H4 (cell line): ENCODE measurements at regions not wholly inside any gene's neighbourhood (a gene's known extent, or its start where the extent isn't known, plus 50 kb on each side); places are given as distances from the start of the nearest gene placed in this dataset.
"Not testable (repeated sequence)": the region's sequence is repeated elsewhere in the genome, so short reads cannot be mapped to it uniquely, and the experiment has no call there.

Experiments used
- DNase-seq: peaks from one replicate; pipeline ENCODE4 v3.0.0-alpha.2; 2015; ENCODE audit warnings: low spot score

DNA sequence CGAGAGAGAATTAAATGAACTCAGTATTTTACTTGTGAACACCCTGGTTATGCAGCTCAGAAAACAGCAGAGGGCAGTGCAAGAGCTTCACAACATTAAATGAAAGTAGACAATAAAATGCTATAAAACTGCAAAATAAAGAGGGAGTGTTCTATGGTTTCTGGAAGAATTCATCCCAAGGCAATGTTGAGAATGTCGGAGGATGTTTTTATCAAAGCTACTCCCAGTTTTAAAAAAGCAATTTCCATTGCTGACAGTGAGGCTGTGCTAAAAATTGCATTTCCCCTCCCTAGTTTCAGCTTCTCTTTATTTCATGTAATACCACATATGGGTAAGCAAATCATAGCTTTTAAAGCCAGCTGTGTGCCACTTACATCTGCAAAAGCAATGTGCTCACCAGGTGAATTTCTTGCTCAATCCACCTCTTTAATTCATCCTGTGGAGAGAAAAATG is 296.8 kb downstream of the RAB38 start:
- peak; percentile 59 for DNase-seq

DNA sequence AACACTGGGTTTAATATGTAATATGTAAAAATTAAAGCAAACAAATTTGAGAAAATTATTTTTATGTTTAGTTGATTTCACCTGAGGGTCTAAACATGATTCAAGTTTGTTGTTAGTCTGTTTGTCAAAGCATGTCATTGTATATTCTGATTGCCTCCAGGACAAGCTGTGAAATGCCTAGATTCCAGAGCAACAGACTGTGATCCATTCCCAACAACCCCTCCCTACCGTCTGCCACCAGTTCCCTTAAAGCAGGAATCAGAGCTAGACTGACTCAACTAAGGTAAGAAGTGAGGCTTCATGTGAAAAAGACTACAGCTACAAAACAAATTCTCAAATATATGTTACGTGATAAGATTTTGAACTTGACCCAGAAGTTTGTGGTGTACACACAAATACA is 304.2 kb downstream of the RAB38 start:
- no peak for DNase-seq

GRCh38 chr11:87870086-87870485 is 305.2 kb downstream of the RAB38 start:
- no peak for DNase-seq

GRCh38 chr11:87866951-87867350 is 308.3 kb downstream of the RAB38 start:
- DNase-seq: no peak

- DNase-seq: no peak
These were observed 314.2 kb downstream of the RAB38 start for GRCh38 chr11:87861030-87861429.

DNA sequence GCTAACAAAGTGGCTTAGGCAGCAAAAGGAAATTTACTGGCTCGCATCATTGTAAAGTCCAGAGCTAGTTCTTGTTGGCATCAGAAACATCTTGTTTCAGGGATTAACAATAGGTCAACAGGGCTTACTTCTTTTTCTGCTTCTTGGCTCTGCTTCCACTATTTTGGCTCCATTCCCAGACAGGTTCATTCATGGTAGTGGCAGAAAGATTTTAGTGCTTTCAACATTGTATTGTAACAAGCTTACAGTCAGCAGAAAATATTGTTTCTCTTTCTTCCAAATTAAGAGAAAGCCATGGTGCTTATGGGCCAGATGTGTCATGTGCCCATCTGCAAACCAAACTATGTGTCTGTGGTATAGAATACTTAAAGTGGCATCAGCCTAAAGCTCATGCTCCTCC is 315.6 kb downstream of the RAB38 start:
- peak; percentile 47 for DNase-seq

GRCh38 chr11:87851827-87852226 is 323.4 kb downstream of the RAB38 start:
- DNase-seq: no peak

DNA sequence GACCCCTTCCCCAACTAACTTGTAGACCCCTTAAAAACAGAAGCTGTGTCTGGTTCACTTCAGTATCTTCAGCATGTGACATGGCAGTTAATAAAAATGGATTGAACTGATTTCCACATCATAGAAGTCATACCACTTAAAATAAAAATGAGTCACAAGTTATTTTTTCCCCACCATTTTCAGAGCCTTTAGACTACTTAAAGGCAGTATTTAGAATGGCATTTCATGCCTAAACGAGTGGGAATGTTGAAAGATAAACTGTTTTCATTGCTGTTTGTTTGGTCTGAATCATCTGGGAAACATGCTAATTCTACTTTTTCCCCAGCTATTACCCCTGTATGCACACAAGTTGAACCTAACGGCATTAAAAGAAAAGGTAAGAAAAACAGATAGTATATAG is 324.0 kb downstream of the RAB38 start:
- DNase-seq: peak; percentile 30

- no peak for DNase-seq
These were observed 326.0 kb downstream of the RAB38 start for GRCh38 chr11:87849216-87849615.

- DNase-seq: no peak
These were observed 334.5 kb downstream of the RAB38 start for GRCh38 chr11:87840786-87841185.

GRCh38 chr11:87832211-87832610 is 343.0 kb downstream of the RAB38 start:
- no peak for DNase-seq

DNA sequence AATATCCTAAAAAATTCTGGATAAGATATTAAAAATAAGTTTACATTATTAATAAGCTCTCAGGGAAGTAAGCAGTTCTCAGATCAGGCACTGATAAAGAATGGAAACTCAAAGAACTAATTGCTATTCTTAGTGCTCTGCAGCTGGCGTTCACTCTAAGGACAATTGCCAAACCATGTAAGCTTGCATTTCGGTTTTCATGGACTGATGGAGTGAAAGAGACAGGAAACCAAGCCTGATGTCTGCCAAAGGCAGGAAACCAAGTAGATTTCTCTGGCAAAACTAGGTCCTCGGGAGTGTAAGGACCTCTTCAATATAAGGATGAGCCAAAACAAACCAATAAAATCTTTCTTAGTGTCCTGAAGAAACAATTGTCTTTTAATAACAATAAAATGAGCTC is 355.2 kb downstream of the RAB38 start:
- no peak for DNase-seq

- no peak for DNase-seq
These were observed 356.1 kb downstream of the RAB38 start for GRCh38 chr11:87819151-87819550.

GRCh38 chr11:87812571-87813365 is 362.5 kb downstream of the RAB38 start:
- no peak for DNase-seq

- no peak for DNase-seq
These were observed 364.8 kb downstream of the RAB38 start for GRCh38 chr11:87810486-87810885.

GRCh38 chr11:87809256-87809655 is 366.0 kb downstream of the RAB38 start:
- DNase-seq: no peak

- DNase-seq: no peak
These were observed 371.1 kb downstream of the RAB38 start for GRCh38 chr11:87804176-87804575.

DNA sequence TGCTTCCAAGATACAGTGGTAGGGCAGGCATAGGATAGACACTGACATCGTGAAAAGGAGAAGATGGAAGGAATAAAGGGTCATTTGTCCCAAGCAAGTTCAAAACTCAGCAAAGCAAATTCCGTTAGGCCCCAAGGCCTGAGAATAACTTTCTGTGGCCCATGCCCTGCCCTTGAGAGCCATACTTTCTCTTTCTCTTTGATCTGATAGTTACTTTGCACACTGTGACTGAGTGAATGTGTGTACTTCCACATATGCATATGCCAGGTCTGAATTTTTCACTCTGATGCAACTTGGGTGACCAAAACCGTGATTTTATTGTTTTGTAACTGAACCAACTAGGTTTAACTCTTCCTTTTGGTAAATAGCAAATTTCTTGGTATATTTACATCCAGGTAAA is 371.5 kb downstream of the RAB38 start:
- no peak for DNase-seq

- not testable (repeated sequence) for DNase-seq
These were observed 390.4 kb downstream of the RAB38 start for GRCh38 chr11:87784862-87785261.

GRCh38 chr11:87780068-87780413 is 395.2 kb downstream of the RAB38 start:
- no peak for DNase-seq

GRCh38 chr11:87779276-87780067 is 395.8 kb downstream of the RAB38 start:
- DNase-seq: no peak

- no peak for DNase-seq
These were observed 396.9 kb downstream of the RAB38 start for GRCh38 chr11:87778357-87778756.

DNA sequence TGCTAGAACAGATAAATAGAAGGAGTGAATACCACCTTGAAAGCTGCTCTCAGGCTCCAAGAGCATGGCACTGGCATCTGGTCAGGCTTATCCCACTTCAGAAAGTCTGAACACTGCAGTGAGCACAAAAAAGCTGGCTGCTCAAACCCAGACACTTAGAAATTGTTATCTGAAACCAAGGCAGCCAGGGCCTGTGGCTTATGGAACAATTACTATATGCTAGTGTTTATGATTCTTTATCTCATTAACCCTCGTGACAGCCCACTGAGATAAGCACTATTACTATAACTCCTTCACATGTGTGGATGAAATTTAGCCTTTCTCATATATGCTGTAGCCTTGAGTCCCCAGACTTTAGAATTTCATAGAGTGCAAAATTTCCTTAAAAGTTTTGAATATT is 400.2 kb downstream of the RAB38 start:
- DNase-seq: no peak
